ENCODE measurements at regions not wholly inside any gene's neighbourhood (a gene's known extent, or its start where the extent isn't known, plus 50 kb on each side); places are given as distances from the start of the nearest gene placed in this dataset.

- TF ChIP-seq CTCF (conservative IDR thresholded peaks at IDR 0.05) (no peak), EZH2 (IDR thresholded peaks at IDR 0.05; ENCODE audit: low read depth) (no peak)
Measured at GRCh38 chr19:28882818-28883217, 330.1 kb downstream of the UQCRFS1 start.

Data from PC-9 (cell line).